TTC549 (cell line): ENCODE measurements at regions not wholly inside any gene's neighbourhood (a gene's known extent, or its start where the extent isn't known, plus 50 kb on each side); places are given as distances from the start of the nearest gene placed in this dataset.

Experiments used
- FAIRE-seq: peaks from 2 replicates; lab custom pipeline; 2012; peaks lifted over from hg19 to GRCh38; lab: Jason Lieb, UNC

GRCh38 chr3:176554791-176555654, 642.3 kb downstream of the TBL1XR1 start:
- no peak for FAIRE-seq

DNA sequence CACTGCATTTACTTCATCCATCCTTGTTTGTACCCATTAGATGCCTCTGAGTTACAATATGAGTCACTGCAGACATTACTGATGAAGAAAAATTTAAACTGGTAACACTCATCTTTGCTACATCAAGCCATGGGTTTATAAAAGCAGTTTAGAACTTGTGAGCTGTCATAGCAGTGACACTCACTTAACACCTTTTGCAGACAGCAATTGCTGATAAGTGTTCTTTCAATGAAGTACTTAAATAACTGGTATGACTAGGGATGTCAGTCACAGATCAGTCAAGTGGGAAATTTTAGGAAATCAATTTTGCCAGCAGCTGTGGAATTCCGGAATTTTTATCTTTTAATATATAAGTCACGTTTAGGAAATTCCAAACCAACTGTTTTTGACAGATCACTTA, 643.0 kb downstream of the TBL1XR1 start:
- FAIRE-seq: no peak

- no peak for FAIRE-seq
Observed at GRCh38 chr3:176526942-176527341, 670.3 kb downstream of the TBL1XR1 start.

DNA sequence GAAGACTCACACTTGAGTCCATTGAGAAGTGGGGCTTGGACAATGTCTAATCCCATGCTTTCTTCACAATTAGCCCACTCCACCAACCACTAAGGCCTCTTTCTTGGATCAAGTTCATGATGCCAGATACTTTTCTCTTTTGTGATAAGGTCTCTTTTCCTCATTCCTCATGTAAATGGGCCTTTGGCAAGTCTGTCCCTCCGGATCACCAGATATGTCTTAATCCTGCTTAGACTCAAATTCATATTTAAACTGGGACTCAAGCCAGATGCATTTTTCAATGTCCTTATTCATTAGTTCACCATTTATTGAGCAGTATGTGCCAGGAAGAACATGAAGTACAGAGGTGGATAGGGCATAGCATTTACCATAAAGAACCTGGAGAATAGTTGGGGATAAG, 671.1 kb downstream of the TBL1XR1 start:
- FAIRE-seq: no peak

DNA sequence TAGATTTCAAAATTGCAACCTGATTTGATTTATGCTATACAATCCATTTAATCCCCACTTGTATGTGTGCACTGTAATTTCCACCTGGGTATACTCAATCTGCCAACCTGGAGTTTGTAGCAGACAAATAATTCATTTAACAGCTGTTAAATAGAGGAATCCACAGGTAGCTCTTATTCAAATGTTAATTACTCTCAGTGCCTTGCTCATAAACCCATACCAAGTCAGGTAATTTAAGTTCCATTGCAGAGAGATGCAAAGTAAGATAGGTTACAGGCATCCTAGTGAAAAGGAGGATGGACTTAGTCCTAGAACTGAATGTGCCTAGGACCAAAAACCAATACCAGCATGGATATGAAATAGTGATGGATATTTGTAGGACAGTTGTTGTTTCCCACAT, 674.2 kb downstream of the TBL1XR1 start:
- no peak for FAIRE-seq

- no peak for FAIRE-seq
Observed at GRCh38 chr3:176522436-176522835, 674.8 kb downstream of the TBL1XR1 start.

GRCh38 chr3:176521531-176522175, 675.6 kb downstream of the TBL1XR1 start:
- no peak for FAIRE-seq

DNA sequence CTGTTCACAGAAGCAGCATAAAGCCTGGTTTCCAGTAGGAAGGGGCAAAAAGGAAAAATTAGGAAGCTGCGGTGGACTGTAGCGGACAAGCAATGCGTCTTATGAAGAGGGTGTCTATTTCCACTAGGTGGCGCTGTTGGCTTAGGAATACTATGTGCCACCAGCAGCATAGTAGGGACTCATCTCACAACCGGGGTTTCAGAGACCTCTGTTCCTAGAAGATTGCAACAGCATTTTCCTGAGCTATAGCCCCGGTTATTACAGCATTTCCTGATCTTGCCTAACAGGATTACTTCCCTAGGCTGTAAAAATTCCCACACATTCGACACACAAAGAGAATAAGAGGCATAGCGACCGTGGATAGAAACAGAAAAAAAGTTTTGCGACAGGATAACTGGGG, 683.0 kb downstream of the TBL1XR1 start:
- no peak for FAIRE-seq

DNA sequence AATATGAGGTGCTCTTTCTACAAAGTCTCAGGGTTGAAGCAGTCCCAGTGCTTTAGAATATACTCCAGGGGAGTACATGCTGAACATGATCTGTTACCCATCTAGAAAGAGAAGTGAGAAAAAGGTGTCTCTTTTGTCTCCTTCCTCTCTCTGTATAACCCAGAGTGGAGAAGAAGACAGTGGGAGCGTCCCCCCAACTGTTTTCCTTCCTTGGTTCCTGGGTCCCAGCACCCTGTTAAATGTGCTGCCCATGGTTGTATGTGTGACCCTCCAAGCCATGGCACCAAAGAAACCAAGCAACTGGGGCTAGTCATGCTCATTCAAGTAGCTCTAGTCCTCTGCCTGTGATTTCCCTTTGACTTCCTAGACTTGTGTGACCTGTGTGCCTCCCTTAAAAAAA, 683.7 kb downstream of the TBL1XR1 start:
- no peak for FAIRE-seq

DNA sequence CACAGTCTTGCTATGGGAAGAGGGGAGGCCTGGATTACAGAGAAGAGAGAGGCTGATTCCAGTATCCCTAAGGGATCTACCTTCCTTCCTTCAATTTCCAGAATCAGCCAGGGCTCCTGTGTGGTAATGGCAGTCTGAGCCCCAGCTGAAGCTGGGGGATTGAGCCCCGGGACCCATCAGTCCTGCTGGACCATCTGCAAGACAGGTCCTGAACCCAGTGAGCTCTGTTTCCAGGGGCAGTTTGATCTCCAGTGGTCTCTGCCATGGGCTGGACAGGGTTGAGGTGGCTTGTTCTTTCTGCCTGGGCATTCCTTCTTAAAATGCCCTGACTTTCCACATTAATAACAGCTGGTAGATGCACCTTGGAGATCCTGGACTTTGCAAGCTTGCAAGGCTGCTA, 685.2 kb downstream of the TBL1XR1 start:
- FAIRE-seq: no peak

DNA sequence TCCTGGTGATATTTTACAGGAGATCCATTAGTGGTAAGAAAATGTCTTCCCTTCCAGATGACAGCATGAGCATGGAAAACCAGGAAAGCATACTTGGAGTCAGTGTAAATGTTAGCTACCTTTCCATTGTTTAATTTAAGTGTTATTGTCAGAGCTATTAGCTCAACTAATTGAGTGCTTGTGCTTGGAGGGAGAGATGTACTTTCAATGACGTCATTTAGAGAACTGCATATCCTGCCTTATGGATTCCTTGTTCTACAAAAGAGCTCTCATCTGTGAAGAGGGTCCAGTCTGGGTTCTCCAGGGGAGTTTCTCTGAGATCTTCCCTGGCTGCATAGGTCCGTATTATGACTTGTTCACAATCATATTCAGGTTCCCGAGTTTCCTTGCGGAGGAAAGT, 687.2 kb downstream of the TBL1XR1 start:
- no peak for FAIRE-seq

GRCh38 chr3:176505878-176506621, 691.2 kb downstream of the TBL1XR1 start:
- FAIRE-seq: no peak

- no peak for FAIRE-seq
Observed at GRCh38 chr3:176491084-176491483, 706.2 kb downstream of the TBL1XR1 start.

DNA sequence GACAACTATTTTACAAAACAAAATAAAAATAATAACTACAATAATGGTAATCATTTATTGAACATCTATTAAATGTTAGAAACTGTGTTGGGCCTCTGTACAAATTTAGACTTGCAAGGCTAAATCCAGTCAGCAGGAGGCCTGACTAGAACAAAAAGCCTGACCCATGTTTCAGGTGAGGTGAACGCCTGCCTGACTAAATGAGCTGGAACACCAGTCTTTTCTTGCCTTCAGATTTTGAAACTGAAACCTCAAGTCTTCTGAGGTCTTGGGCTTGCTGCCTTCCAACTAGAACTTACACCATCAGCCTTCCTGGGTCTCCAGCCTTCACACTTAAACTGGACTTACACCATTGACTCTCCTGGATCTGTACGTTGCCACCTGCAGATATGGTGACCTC, 706.9 kb downstream of the TBL1XR1 start:
- no peak for FAIRE-seq

GRCh38 chr3:176479248-176479647, 718.0 kb downstream of the TBL1XR1 start:
- FAIRE-seq: no peak

DNA sequence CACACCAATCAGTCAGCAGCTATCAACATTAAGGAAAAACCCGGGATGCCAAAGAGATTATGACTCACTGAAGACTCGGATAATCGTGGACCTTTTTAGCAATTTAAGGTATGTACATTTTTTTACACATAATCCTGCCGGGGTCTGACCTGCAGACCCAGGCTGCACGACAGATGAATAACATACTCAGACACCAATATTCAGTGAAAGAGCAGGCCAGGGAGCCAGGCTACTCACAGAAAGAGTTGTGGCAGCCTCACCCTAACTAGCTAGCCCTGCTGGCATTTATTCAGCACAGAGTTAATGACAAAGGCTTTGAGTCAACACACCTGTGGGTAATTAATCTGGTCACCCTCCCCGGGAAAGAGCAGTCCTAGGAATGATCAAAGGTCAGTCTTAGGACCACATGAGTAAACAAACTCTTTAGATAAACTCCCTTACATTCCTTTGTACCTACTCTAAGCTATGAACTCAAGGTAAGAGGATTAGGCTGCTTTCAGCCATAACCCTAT, 727.5 kb downstream of the TBL1XR1 start:
- no peak for FAIRE-seq

GRCh38 chr3:176463610-176464009, 733.7 kb downstream of the TBL1XR1 start:
- FAIRE-seq: no peak

- FAIRE-seq: no peak
Observed at GRCh38 chr3:176447369-176447768, 749.9 kb downstream of the TBL1XR1 start.

DNA sequence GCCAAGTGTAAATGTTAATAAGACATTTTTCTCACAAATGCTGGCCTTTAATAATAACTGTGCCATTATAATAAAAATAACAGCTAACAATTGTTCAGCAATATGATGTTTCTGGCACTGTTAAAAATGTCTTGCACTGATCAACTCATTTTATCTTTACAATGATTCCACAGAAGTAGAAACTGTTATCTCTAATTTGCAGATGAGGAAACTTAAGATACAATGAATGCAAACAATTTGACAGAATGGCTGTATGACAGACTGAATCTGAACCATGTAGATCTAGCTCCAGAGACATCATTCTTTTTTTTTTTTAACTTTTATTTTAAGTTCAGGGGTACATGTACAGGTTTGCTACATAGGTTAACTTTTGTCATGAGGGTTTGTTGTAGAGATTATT, 755.0 kb downstream of the TBL1XR1 start:
- FAIRE-seq: no peak

DNA sequence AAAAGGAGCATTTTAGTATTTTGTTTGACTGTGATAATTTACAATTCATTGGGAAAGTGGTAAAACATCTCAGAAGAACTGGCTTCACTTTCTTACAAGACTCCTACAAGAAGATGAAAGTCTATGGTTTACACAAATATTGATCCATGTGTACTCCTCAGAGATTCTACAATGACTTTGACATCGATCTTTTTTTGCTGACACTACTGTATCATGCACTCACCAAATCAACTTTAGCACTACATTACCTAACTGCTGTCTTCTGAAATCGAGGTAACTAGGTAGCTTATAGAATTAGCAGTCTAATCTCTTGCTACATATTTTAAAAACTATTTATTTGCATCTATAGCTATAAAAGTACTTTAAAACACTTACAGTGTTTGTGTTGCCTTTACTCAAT, 757.6 kb downstream of the TBL1XR1 start:
- FAIRE-seq: no peak

DNA sequence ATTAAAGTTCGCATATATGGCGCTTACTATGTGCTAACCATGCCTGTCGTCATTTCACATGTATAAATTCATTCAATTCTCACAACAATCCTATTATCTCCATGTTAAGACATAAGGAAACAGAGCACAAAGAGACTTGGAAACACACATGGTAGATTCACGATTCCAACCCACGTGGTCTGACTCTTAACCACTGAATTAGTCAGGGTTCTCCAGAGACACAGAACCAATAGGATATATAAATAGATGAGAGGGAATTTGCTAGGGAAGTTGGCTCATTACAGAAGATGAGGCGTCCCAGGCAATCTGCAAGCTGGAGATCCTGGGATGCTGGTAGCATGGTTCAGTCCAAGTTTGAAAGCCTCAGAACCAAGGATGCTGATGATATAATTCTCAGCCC, 765.3 kb downstream of the TBL1XR1 start:
- FAIRE-seq: no peak

DNA sequence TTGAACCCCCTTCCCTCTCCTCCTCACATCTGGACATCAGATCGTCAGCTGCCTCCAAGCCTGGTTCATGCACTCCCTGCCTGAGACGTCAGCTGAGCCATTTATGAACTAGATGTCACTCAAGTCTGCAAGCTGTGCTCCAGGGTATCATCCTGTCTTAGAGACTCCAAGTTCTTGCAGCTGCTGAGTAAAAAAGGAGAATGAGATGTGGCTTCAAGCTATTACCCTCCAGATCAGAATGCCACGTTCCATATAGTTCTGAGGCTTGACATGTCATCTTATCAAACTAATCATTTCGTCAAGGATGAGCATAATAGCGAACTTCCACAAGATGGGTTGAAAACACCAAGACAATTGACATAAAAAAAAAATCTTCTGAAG, 766.3 kb downstream of the TBL1XR1 start:
- FAIRE-seq: no peak
